ENCODE measurements at regions not wholly inside any gene's neighbourhood (a gene's known extent, or its start where the extent isn't known, plus 50 kb on each side); places are given as distances from the start of the nearest gene placed in this dataset.

DNA sequence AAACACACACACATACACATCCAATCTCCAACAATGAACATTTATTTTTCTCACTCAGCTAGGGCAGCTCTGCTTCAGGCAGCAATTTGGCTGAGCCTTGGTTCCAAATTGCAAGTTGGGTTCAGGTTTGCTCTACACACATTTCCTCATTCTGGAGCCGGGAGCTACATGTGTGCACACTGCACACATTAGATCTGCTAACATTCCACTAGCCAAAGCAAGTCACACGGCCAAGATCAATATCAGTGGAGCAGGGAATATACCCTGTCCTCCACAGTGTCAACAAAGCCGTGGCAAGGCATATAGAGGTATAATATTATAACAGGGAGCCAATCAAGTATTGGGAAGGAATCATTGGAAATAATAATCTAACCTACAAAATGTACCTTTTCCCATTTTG, 57.5 kb upstream of the PPP1R3C start:
- TF ChIP-seq, protein P1, sequence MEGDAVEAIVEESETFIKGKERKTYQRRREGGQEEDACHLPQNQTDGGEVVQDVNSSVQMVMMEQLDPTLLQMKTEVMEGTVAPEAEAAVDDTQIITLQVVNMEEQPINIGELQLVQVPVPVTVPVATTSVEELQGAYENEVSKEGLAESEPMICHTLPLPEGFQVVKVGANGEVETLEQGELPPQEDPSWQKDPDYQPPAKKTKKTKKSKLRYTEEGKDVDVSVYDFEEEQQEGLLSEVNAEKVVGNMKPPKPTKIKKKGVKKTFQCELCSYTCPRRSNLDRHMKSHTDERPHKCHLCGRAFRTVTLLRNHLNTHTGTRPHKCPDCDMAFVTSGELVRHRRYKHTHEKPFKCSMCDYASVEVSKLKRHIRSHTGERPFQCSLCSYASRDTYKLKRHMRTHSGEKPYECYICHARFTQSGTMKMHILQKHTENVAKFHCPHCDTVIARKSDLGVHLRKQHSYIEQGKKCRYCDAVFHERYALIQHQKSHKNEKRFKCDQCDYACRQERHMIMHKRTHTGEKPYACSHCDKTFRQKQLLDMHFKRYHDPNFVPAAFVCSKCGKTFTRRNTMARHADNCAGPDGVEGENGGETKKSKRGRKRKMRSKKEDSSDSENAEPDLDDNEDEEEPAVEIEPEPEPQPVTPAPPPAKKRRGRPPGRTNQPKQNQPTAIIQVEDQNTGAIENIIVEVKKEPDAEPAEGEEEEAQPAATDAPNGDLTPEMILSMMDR (IDR thresholded peaks at IDR 0.05; ENCODE audit: borderline replicate concordance, extremely low read depth, insufficient read depth) = no peak
- no peak overlapping the region for H3K4me3 ChIP-seq (ENCODE audit: low read length in 3 of 3)
- H3K36me3 ChIP-seq (ENCODE audit: control insufficient read depth in 2 of 3, insufficient read depth in 3 of 3, low read length in 3 of 3) = no peaks in the 10 kb centered on the region
- DNase-seq = no peak
- no peak overlapping the region for H3K9ac ChIP-seq (ENCODE audit: low read length in 3 of 3)
- no peaks in the 10 kb centered on the region for H3K4me1 ChIP-seq (ENCODE audit: control insufficient read depth in 2 of 3, insufficient read depth in 2 of 3, low read depth in 1 of 3, low read length in 3 of 3)
- no peak for FAIRE-seq
- H3K9me3 ChIP-seq (ENCODE audit: control insufficient read depth in 2 of 3, insufficient read depth in 1 of 3, low read length in 3 of 3) = no peaks in the 10 kb centered on the region
- no peaks in the 10 kb centered on the region for H3K27me3 ChIP-seq (ENCODE audit: control insufficient read depth, insufficient read depth, low read length)
- intact Hi-C loops (cut with DNase I) = no loop called here
- H3K27ac ChIP-seq (ENCODE audit: low read depth in 2 of 2, low read length in 2 of 2) = no peak overlapping the region

DNA sequence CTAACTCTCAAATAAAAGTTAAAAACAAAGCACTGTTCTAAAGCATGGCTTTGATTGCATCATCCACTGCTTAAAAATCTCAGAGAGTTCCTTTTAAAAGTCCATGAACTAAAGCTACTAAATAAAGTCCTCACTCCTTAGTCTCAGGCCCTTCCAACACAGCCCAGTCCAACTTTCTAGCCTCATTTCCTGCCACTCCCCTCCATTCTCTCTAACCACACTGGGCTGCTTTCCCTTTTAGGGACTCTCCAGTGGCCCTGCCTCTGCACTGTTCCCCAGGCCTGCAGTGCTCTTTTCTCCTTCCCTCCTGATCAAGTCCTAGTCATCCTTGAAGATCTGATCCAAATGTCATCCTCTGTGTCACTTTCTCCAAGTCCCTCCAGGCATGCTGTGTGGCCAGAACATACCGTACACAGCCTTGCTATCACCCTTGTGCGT, 56.9 kb upstream of the PPP1R3C start:
- TF ChIP-seq, protein P1 (IDR thresholded peaks at IDR 0.05; ENCODE audit: borderline replicate concordance, extremely low read depth, insufficient read depth) = no peak
- H3K9ac ChIP-seq (ENCODE audit: low read length in 3 of 3) = no peak overlapping the region
- intact Hi-C loops (cut with DNase I) = no loop called here
- no peaks in the 10 kb centered on the region for H3K4me1 ChIP-seq (ENCODE audit: control insufficient read depth in 2 of 3, insufficient read depth in 2 of 3, low read depth in 1 of 3, low read length in 3 of 3)
- H3K9me3 ChIP-seq (ENCODE audit: control insufficient read depth in 2 of 3, insufficient read depth in 1 of 3, low read length in 3 of 3) = no peaks in the 10 kb centered on the region
- H3K4me3 ChIP-seq (ENCODE audit: low read length in 3 of 3) = no peak overlapping the region
- H3K27me3 ChIP-seq (ENCODE audit: control insufficient read depth, insufficient read depth, low read length) = no peaks in the 10 kb centered on the region
- DNase-seq (no peak), FAIRE-seq (no peak)
- H3K36me3 ChIP-seq (ENCODE audit: control insufficient read depth in 2 of 3, insufficient read depth in 3 of 3, low read length in 3 of 3) = no peaks in the 10 kb centered on the region
- no peak overlapping the region for H3K27ac ChIP-seq (ENCODE audit: low read depth in 2 of 2, low read length in 2 of 2)

DNA sequence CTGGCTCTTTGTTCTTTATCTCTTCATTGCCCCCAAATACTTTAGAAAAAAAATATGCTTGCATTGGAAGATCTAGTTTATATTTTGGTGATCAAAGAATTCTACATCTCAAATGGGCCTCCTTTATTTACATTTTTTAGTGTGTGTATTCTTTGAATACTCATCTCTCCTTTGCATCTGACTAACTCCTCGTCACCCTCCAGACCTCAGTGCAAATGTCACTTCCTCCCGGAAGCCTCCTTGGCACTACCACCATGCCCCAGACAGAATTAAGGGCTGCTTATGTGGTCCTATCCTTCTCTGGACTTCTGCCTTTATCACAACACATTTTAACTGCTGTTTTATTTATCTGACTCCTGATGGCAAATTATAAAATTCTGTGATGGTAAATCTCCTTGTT, 52.0 kb upstream of the PPP1R3C start:
- no peaks in the 10 kb centered on the region for H3K36me3 ChIP-seq (ENCODE audit: control insufficient read depth in 2 of 3, insufficient read depth in 3 of 3, low read length in 3 of 3)
- DNase-seq (no peak), FAIRE-seq (no peak)
- no peak overlapping the region for H3K4me3 ChIP-seq (ENCODE audit: low read length in 3 of 3)
- TF ChIP-seq, protein P1 (IDR thresholded peaks at IDR 0.05; ENCODE audit: borderline replicate concordance, extremely low read depth, insufficient read depth) = no peak
- H3K9ac ChIP-seq (ENCODE audit: low read length in 3 of 3) = no peak overlapping the region
- no peaks in the 10 kb centered on the region for H3K27me3 ChIP-seq (ENCODE audit: control insufficient read depth, insufficient read depth, low read length)
- no peaks in the 10 kb centered on the region for H3K9me3 ChIP-seq (ENCODE audit: control insufficient read depth in 2 of 3, insufficient read depth in 1 of 3, low read length in 3 of 3)
- no peak overlapping the region for H3K27ac ChIP-seq (ENCODE audit: low read depth in 2 of 2, low read length in 2 of 2)
- intact Hi-C loops (cut with DNase I) = no loop called here
- no peaks in the 10 kb centered on the region for H3K4me1 ChIP-seq (ENCODE audit: control insufficient read depth in 2 of 3, insufficient read depth in 2 of 3, low read depth in 1 of 3, low read length in 3 of 3)

DNA sequence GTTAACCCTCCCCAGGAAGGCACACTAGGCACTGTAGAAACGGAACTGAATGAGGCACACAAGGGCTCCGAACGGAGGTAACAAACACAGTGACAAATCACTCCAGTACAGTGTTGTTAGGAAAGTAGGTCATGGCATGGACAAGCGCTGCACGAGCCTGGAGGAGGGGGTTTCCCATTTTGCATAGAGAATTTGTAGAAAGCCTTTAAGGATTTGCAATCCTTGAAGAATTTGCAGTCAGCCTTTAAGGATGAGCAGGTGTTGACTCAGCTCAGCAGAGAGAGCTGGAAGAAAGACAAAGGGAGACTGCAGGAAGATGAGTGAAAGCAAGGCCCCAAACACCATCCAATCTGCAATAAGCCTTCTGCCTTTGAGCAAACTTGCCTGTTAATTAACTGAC, 51.1 kb upstream of the PPP1R3C start:
- no peaks in the 10 kb centered on the region for H3K27me3 ChIP-seq (ENCODE audit: control insufficient read depth, insufficient read depth, low read length)
- H3K36me3 ChIP-seq (ENCODE audit: control insufficient read depth in 2 of 3, insufficient read depth in 3 of 3, low read length in 3 of 3) = no peaks in the 10 kb centered on the region
- no peak overlapping the region for H3K9ac ChIP-seq (ENCODE audit: low read length in 3 of 3)
- H3K4me3 ChIP-seq (ENCODE audit: low read length in 3 of 3) = no peak overlapping the region
- intact Hi-C loops (cut with DNase I) = no loop called here
- DNase-seq (no peak), FAIRE-seq (no peak)
- no peak overlapping the region for H3K27ac ChIP-seq (ENCODE audit: low read depth in 2 of 2, low read length in 2 of 2)
- H3K4me1 ChIP-seq (ENCODE audit: control insufficient read depth in 2 of 3, insufficient read depth in 2 of 3, low read depth in 1 of 3, low read length in 3 of 3) = no peaks in the 10 kb centered on the region
- TF ChIP-seq, protein P1 (IDR thresholded peaks at IDR 0.05; ENCODE audit: borderline replicate concordance, extremely low read depth, insufficient read depth) = no peak
- no peaks in the 10 kb centered on the region for H3K9me3 ChIP-seq (ENCODE audit: control insufficient read depth in 2 of 3, insufficient read depth in 1 of 3, low read length in 3 of 3)
